ENCODE measurements at regions not wholly inside any gene's neighbourhood (a gene's known extent, or its start where the extent isn't known, plus 50 kb on each side); places are given as distances from the start of the nearest gene placed in this dataset.

DNA sequence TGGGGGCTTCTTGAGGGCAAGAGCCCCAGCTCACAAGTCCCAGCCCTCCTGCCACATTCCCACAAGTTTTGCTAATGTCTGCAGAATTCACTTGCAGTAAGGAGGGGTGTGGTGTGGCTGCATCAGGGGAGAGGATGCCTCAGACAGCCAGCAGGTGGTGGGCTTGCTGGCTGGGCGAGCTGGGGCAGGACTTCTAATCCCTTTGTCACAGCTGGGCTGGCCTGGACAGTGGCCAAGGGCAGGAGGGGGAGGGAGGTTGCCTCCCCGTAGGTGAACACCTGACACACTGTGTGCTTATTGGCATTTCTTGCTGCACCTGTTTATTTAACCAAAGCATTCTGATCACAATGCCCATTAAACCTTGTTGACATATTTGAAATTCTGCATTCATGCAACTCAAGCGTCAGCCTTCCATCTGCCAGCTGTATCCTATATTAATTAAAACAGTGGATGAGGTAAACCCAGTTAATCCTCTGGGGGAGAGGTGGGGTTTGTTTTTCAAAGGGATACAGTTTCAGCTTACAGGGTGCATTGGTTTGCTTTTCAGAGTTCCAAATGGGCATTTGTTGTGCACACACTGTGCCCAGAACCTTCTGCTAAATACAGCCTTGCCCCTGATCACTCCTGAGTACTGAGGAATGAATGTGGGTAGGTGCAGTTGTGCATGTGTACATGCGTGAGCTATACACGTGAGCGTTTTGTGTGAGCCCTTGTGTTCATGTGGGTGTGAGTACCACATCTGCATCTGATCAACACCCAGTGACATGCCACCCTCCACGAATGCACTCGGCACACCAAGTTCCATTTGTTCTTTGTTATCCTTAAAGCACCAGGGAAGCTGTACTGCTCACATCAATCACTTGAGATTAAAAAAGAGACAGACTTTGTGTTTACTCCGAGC is 268.7 kb downstream of the XXYLT1 start (continued):
- TF ChIP-seq, protein P1, sequence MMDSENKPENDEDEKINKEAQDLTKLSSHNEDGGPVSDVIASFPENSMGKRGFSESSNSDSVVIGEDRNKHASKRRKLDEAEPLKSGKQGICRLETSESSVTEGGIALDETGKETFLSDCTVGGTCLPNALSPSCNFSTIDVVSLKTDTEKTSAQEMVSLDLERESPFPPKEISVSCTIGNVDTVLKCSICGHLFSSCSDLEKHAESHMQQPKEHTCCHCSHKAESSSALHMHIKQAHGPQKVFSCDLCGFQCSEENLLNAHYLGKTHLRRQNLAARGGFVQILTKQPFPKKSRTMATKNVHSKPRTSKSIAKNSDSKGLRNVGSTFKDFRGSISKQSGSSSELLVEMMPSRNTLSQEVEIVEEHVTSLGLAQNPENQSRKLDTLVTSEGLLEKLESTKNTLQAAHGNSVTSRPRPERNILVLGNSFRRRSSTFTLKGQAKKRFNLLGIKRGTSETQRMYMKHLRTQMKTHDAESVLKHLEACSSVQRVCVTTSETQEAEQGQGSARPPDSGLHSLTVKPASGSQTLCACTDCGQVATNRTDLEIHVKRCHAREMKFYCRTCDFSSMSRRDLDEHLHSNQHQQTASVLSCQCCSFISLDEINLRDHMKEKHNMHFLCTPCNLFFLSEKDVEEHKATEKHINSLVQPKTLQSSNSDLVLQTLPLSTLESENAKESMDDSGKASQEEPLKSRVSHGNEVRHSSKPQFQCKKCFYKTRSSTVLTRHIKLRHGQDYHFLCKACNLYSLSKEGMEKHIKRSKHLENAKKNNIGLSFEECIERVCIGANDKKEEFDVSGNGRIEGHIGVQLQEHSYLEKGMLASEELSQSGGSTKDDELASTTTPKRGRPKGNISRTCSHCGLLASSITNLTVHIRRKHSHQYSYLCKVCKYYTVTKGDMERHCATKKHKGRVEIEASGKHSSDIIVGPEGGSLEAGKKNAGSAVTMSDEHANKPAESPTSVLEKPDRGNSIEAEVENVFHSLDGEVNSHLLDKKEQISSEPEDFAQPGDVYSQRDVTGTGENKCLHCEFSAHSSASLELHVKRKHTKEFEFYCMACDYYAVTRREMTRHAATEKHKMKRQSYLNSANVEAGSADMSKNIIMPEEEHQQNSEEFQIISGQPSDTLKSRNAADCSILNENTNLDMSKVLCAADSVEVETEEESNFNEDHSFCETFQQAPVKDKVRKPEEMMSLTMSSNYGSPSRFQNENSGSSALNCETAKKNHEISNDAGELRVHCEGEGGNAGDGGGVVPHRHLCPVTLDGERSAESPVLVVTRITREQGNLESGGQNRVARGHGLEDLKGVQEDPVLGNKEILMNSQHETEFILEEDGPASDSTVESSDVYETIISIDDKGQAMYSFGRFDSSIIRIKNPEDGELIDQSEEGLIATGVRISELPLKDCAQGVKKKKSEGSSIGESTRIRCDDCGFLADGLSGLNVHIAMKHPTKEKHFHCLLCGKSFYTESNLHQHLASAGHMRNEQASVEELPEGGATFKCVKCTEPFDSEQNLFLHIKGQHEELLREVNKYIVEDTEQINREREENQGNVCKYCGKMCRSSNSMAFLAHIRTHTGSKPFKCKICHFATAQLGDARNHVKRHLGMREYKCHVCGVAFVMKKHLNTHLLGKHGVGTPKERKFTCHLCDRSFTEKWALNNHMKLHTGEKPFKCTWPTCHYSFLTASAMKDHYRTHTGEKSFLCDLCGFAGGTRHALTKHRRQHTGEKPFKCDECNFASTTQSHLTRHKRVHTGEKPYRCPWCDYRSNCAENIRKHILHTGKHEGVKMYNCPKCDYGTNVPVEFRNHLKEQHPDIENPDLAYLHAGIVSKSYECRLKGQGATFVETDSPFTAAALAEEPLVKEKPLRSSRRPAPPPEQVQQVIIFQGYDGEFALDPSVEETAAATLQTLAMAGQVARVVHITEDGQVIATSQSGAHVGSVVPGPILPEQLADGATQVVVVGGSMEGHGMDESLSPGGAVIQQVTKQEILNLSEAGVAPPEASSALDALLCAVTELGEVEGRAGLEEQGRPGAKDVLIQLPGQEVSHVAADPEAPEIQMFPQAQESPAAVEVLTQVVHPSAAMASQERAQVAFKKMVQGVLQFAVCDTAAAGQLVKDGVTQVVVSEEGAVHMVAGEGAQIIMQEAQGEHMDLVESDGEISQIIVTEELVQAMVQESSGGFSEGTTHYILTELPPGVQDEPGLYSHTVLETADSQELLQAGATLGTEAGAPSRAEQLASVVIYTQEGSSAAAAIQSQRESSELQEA (CRISPR knock-in tag; IDR thresholded peaks at IDR 0.05; ENCODE audit: not compliant biosample characterization) = no peak
- TF ChIP-seq HNF4G (IDR thresholded peaks at IDR 0.05; ENCODE audit: borderline replicate concordance, low read depth, low read length) (no peak), HNF4G (CRISPR knock-in tag; IDR thresholded peaks at IDR 0.05; ENCODE audit: borderline replicate concordance, low read depth) (no peak), ZKSCAN8 (CRISPR knock-in tag; IDR thresholded peaks at IDR 0.05; ENCODE audit: borderline replicate concordance) (no peak), KDM2A (CRISPR knock-in tag; IDR thresholded peaks at IDR 0.05; ENCODE audit: borderline replicate concordance, low read depth) (peak; percentile 49; the same call in 1 of the 2 replicates), RBM39 (IDR thresholded peaks at IDR 0.05; ENCODE audit: low read depth, low read length, poor library complexity, severe bottlenecking) (no peak), GATAD1 (CRISPR knock-in tag; IDR thresholded peaks at IDR 0.05) (no peak), ZNF607 (CRISPR knock-in tag; IDR thresholded peaks at IDR 0.05; ENCODE audit: borderline replicate concordance) (no peak), RXRA (CRISPR knock-in tag; IDR thresholded peaks at IDR 0.05) (peak; percentile 53; the same call in 1 of the 2 replicates), PAF1 (CRISPR knock-in tag; IDR thresholded peaks at IDR 0.05) (no peak)
- TF ChIP-seq, protein P2, sequence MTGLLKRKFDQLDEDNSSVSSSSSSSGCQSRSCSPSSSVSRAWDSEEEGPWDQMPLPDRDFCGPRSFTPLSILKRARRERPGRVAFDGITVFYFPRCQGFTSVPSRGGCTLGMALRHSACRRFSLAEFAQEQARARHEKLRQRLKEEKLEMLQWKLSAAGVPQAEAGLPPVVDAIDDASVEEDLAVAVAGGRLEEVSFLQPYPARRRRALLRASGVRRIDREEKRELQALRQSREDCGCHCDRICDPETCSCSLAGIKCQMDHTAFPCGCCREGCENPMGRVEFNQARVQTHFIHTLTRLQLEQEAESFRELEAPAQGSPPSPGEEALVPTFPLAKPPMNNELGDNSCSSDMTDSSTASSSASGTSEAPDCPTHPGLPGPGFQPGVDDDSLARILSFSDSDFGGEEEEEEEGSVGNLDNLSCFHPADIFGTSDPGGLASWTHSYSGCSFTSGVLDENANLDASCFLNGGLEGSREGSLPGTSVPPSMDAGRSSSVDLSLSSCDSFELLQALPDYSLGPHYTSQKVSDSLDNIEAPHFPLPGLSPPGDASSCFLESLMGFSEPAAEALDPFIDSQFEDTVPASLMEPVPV (CRISPR knock-in tag; IDR thresholded peaks at IDR 0.05) = no peak
- TF ChIP-seq, protein P3, sequence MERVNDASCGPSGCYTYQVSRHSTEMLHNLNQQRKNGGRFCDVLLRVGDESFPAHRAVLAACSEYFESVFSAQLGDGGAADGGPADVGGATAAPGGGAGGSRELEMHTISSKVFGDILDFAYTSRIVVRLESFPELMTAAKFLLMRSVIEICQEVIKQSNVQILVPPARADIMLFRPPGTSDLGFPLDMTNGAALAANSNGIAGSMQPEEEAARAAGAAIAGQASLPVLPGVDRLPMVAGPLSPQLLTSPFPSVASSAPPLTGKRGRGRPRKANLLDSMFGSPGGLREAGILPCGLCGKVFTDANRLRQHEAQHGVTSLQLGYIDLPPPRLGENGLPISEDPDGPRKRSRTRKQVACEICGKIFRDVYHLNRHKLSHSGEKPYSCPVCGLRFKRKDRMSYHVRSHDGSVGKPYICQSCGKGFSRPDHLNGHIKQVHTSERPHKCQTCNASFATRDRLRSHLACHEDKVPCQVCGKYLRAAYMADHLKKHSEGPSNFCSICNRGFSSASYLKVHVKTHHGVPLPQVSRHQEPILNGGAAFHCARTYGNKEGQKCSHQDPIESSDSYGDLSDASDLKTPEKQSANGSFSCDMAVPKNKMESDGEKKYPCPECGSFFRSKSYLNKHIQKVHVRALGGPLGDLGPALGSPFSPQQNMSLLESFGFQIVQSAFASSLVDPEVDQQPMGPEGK (CRISPR knock-in tag; IDR thresholded peaks at IDR 0.05) = peak; percentile 73
- TF ChIP-seq, protein P4, sequence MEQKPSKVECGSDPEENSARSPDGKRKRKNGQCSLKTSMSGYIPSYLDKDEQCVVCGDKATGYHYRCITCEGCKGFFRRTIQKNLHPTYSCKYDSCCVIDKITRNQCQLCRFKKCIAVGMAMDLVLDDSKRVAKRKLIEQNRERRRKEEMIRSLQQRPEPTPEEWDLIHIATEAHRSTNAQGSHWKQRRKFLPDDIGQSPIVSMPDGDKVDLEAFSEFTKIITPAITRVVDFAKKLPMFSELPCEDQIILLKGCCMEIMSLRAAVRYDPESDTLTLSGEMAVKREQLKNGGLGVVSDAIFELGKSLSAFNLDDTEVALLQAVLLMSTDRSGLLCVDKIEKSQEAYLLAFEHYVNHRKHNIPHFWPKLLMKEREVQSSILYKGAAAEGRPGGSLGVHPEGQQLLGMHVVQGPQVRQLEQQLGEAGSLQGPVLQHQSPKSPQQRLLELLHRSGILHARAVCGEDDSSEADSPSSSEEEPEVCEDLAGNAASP (CRISPR knock-in tag; IDR thresholded peaks at IDR 0.05; ENCODE audit: borderline replicate concordance) = peak; percentile 72
